H1 (cell line): ENCODE measurements at regions not wholly inside any gene's neighbourhood (a gene's known extent, or its start where the extent isn't known, plus 50 kb on each side); places are given as distances from the start of the nearest gene placed in this dataset.

Source experiments
- CBX8 ChIP-seq: fragments of 300-800, 300-1000 bp; sonication (generic); IDR thresholded peaks from 2 replicates; pipeline ENCODE4 v1.7.1; 2016; ENCODE audit warnings: low read depth, low read length, borderline replicate concordance
- HDAC2 ChIP-seq, 2 experiments: fragments of 300-600 bp in 1 of 2; sonication (generic) in 1 of 2; IDR thresholded peaks; 2 replicates each; pipeline ENCODE4 v1.6.1; 2011 to 2012; ENCODE audit warnings: low read depth in 2 of 2, low read length in 2 of 2, mild to moderate bottlenecking in 2 of 2, moderate library complexity in 2 of 2, borderline replicate concordance in 1 of 2, inconsistent platforms in 1 of 2
- TF ChIP-seq, protein P1 (sequence below): IDR thresholded peaks from 2 replicates; pipeline ENCODE4 v1.6.1; 2012; ENCODE audit warnings: inconsistent platforms

DNA sequence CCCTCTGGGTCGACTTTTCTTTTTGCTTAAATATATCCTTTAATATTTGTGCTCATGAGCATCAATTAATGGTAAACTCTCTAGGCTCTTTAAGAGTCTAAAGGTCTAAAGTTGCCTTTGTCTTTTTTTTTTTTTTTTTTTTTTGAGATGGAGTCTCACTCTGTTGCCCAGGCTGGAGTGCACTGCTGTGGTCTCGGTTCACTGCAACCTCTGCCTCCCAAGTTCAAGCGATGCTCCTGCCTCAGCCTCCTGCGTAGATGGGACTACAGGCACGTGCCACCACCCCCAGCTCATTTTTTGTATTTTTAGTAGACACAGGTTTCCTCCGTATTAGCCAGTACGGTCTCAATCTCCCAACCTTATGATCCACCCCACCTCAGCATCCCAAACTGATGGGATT lies 122.0 kb upstream of the TMEM170B start:
- TF ChIP-seq, protein P1, sequence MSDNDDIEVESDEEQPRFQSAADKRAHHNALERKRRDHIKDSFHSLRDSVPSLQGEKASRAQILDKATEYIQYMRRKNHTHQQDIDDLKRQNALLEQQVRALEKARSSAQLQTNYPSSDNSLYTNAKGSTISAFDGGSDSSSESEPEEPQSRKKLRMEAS, result no peak
- no peak for TF ChIP-seq HDAC2 (IDR thresholded peaks at IDR 0.05; ENCODE audit: borderline replicate concordance in 1 of 2, low read depth in 2 of 2, low read length in 2 of 2)
- TF ChIP-seq CBX8, result no peak
